HEK293T (cell line): ENCODE measurements at regions not wholly inside any gene's neighbourhood (a gene's known extent, or its start where the extent isn't known, plus 50 kb on each side); places are given as distances from the start of the nearest gene placed in this dataset.

Source experiments
- ELF4 ChIP-seq: fragments of 450-650 bp; IDR thresholded peaks from 2 replicates; pipeline ENCODE4 v1.6.1; 2017; ENCODE audit warnings: antibody characterized with exemption
- FOXM1 ChIP-seq: fragments of 450-650 bp; IDR thresholded peaks from 2 replicates; pipeline ENCODE4 v1.6.1; 2017; ENCODE audit warnings: mild to moderate bottlenecking, borderline replicate concordance

DNA sequence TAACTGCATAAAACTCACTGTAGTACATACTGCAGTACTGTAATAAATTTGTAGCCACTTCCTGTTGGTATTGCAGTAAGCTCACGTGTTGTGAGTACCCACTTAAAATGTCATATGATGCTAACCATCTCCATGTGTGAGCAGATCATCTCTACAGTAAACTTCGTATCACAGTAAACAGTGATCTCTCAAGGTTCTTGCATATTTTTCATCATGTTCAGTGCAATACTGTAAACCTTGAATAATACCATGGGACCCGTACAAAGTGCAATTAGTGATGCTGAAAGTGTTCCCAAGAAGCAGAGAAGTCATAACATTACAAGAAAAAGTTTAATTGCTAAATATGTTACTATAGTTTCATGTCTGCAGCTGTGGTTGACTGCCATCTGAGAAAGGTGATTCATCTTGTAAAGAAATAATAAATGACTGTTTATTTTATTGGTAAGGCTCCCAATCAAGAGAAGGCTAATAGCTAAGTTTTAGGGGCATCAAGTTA lies 253.8 kb upstream of the POU5F2 start:
- TF ChIP-seq FOXM1: no peak
- TF ChIP-seq ELF4: no peak
